HFFc6 (cell line): ENCODE measurements at regions not wholly inside any gene's neighbourhood (a gene's known extent, or its start where the extent isn't known, plus 50 kb on each side); places are given as distances from the start of the nearest gene placed in this dataset.

Experiments used
- DNase-seq: peaks from one replicate; pipeline ENCODE4 v3.0.0-alpha.2; 2018
- H3K27ac Mint-ChIP-seq: 2 replicates; pipeline ENCODE4 v1.8.0; 2020; ENCODE audit warnings: mild to moderate bottlenecking, mixed read lengths
- H3K27me3 Mint-ChIP-seq: 2 replicates; pipeline ENCODE4 v1.8.0; 2021; ENCODE audit warnings: mild to moderate bottlenecking, moderate library complexity, mixed read lengths; ENCODE audit not compliant: insufficient read depth
- H3K36me3 Mint-ChIP-seq: 2 replicates; pipeline ENCODE4 v1.8.0; 2021; ENCODE audit warnings: low read depth, mixed read lengths
- H3K4me1 Mint-ChIP-seq: 2 replicates; pipeline ENCODE4 v1.8.0; 2020; ENCODE audit warnings: low read depth, mixed read lengths
- H3K4me3 Mint-ChIP-seq: 2 replicates; pipeline ENCODE4 v1.8.0; 2020; ENCODE audit warnings: mild to moderate bottlenecking, moderate library complexity, mixed read lengths
- H3K9me3 Mint-ChIP-seq: 2 replicates; pipeline ENCODE4 v1.8.0; 2020; ENCODE audit warnings: mild to moderate bottlenecking, mixed read lengths
- TF ChIP-seq, protein P1 (sequence below): fragments of 200-600 bp; sonication (generic); IDR thresholded peaks from 2 replicates; pipeline ENCODE4 v1.5.0; 2021; ENCODE audit warnings: antibody characterized with exemption, mild to moderate bottlenecking

DNA sequence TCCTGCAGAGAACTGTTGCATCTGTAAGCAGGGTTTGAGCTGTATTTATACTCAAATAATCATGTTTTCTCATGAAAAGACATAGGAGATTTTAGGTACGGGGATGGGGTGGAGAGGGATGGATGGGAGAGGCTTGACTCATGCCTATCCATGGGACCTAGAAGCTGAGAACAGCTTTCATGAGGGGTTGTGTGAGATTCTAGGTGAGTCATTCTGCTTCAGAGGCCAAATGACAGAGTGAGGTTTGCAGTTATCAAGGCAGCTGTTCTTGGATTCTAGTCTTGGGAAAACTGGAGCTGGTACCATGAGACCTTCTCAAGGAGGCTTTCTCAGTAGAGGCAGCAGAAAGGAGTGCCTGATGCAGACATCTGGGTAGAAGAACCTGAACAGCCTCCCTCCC is 746.9 kb downstream of the TYW1 start:
- Mint-ChIP-seq H3K9me3 (peaks cover 65% of the 10 kb centered on the region), H3K4me3 (no peak overlapping the region), H3K4me1 (no peaks in the 10 kb centered on the region), H3K27ac (no peak overlapping the region), H3K27me3 (no peaks in the 10 kb centered on the region), H3K36me3 (no peaks in the 10 kb centered on the region; the same call in 1 of the 2 replicates)
- DNase-seq: no peak
- TF ChIP-seq, protein P1, sequence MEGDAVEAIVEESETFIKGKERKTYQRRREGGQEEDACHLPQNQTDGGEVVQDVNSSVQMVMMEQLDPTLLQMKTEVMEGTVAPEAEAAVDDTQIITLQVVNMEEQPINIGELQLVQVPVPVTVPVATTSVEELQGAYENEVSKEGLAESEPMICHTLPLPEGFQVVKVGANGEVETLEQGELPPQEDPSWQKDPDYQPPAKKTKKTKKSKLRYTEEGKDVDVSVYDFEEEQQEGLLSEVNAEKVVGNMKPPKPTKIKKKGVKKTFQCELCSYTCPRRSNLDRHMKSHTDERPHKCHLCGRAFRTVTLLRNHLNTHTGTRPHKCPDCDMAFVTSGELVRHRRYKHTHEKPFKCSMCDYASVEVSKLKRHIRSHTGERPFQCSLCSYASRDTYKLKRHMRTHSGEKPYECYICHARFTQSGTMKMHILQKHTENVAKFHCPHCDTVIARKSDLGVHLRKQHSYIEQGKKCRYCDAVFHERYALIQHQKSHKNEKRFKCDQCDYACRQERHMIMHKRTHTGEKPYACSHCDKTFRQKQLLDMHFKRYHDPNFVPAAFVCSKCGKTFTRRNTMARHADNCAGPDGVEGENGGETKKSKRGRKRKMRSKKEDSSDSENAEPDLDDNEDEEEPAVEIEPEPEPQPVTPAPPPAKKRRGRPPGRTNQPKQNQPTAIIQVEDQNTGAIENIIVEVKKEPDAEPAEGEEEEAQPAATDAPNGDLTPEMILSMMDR: no peak

DNA sequence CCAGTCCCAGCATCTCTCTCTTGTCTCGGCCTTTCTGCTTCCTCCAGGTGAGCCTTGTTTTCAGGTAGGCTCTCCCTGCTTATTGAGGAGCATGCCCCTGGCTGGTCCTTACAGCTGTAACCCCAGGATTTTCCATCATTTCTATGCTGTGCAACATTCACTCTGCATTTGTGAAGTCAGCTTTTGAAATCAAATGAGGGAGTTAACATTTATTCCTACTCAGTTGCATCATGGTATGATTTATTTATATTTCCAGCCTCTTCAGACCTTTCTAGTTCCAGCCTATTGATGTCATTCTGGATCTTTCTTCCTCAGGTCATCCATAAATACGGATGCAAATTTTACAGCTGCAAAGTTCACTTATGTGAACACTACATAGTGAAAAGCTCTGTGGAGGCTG is 755.6 kb downstream of the TYW1 start:
- H3K27ac Mint-ChIP-seq: no peak overlapping the region
- TF ChIP-seq, protein P1: no peak
- H3K4me3 Mint-ChIP-seq: no peak overlapping the region
- no peaks in the 10 kb centered on the region for H3K4me1 Mint-ChIP-seq
- H3K27me3 Mint-ChIP-seq: no peaks in the 10 kb centered on the region
- DNase-seq: no peak
- no peaks in the 10 kb centered on the region; the same call in 1 of the 2 replicates for H3K36me3 Mint-ChIP-seq
- H3K9me3 Mint-ChIP-seq: peaks cover 52% of the 10 kb centered on the region

DNA sequence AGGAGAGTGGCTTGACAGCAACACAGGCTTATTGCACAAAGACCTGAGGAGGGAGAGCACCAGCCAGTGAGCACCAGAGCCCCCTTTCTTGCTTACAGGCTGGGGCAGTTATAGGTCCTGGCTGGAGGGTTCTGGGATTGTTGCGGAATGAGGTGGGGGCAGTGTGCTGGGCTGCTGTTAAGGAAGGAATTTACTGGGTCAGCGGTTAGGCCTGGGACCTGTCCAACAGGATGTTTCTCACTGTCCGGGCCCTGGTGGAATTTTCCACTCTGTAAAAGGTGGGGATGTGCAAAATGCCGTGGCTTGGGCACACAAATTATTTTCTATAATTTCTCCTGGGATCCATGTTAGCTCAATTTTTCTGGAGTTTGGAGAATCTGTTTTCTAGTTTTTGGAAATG is 757.3 kb downstream of the TYW1 start:
- TF ChIP-seq, protein P1: no peak
- no peak overlapping the region for H3K4me3 Mint-ChIP-seq

GRCh38 chr7:67754651-67755050 is 758.0 kb downstream of the TYW1 start:
- Mint-ChIP-seq H3K4me3 (no peak overlapping the region), H3K9me3 (peaks cover 40% of the 10 kb centered on the region), H3K36me3 (no peaks in the 10 kb centered on the region; the same call in 1 of the 2 replicates), H3K4me1 (no peaks in the 10 kb centered on the region), H3K27ac (no peak overlapping the region), H3K27me3 (no peaks in the 10 kb centered on the region)
- TF ChIP-seq, protein P1: no peak
- DNase-seq: no peak

More for the DNA sequence above, 757.3 kb downstream of the TYW1 start:
- Mint-ChIP-seq H3K27ac (no peak overlapping the region), H3K4me1 (no peaks in the 10 kb centered on the region), H3K9me3 (peaks cover 45% of the 10 kb centered on the region), H3K27me3 (no peaks in the 10 kb centered on the region), H3K36me3 (no peaks in the 10 kb centered on the region; the same call in 1 of the 2 replicates)
- DNase-seq: no peak

- Mint-ChIP-seq H3K27me3 (no peaks in the 10 kb centered on the region; the same call in 1 of the 2 replicates), H3K36me3 (no peaks in the 10 kb centered on the region; the same call in 1 of the 2 replicates), H3K4me3 (no peak overlapping the region), H3K4me1 (no peaks in the 10 kb centered on the region), H3K9me3 (peaks cover 28% of the 10 kb centered on the region), H3K27ac (no peak overlapping the region)
- no peak for DNase-seq
- TF ChIP-seq, protein P1: no peak
These were observed 761.9 kb downstream of the TYW1 start for GRCh38 chr7:67758551-67758950.

DNA sequence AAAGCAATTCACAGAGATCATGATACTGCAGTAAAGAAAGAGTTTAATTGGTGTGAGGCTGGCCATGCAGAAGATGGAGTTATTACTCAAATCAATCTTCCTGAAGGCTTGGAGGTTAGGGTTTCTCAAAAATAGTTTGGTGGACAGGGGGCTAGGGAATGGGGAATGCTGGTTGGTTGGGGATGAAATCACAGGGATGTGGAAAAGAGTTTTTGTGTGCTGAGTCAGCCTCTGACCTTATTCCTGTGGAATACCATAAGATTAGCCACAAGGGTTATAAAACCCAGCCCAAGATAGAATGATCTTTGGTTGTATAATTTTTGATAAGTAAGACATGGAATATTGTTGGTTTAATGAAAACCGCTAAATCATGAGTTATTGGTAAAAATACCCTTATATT is 764.3 kb downstream of the TYW1 start:
- TF ChIP-seq, protein P1: no peak
- Mint-ChIP-seq H3K36me3 (no peaks in the 10 kb centered on the region; the same call in 1 of the 2 replicates), H3K27me3 (no peaks in the 10 kb centered on the region; the same call in none of the 2 replicates), H3K4me1 (no peaks in the 10 kb centered on the region), H3K4me3 (no peak overlapping the region), H3K9me3 (peaks cover 33% of the 10 kb centered on the region), H3K27ac (no peak overlapping the region)
- DNase-seq: no peak
